K562 (cell line): ENCODE measurements at regions not wholly inside any gene's neighbourhood (a gene's known extent, or its start where the extent isn't known, plus 50 kb on each side); places are given as distances from the start of the nearest gene placed in this dataset.

ENCODE experiments used
- CEBPB ChIP-seq: fragments of 450-650 bp; IDR thresholded peaks from 2 replicates; pipeline ENCODE4 v1.6.1; 2016; ENCODE audit warnings: missing genetic modification characterization, missing compliant biosample characterization
- CREB5 ChIP-seq: fragments of 250-450 bp; sonication (Bioruptor Pico); IDR thresholded peaks from 2 replicates; pipeline ENCODE4 v1.5.0; 2020; ENCODE audit warnings: mild to moderate bottlenecking
- CTCF ChIP-seq, 3 experiments: IDR thresholded peaks in 2 of 3; conservative IDR thresholded peaks in 1 of 3; 2 replicates each; pipeline ENCODE4 v1.5.1; 2011 to 2012; ENCODE audit warnings: low read length in 3 of 3, mild to moderate bottlenecking in 3 of 3, control low read depth in 2 of 3, improper control_type of control experiment in 1 of 3, inconsistent platforms in 1 of 3, low read depth in 1 of 3, mixed read lengths in 1 of 3, moderate library complexity in 1 of 3; ENCODE audit not compliant: insufficient read depth in 2 of 3
- DPF2 ChIP-seq: fragments of 450-650 bp; IDR thresholded peaks from 2 replicates; pipeline ENCODE4 v1.6.1; 2016
- POLR2A ChIP-seq: fragments of 450-650 bp; conservative IDR thresholded peaks from 2 replicates; pipeline ENCODE4 v1.6.1; 2016
- TF ChIP-seq, protein P1 (sequence below), 2 experiments: fragments of 450-650 bp; conservative IDR thresholded peaks; 2 replicates each; pipeline ENCODE4 v1.6.1; 2017; ENCODE audit warnings: mild to moderate bottlenecking in 2 of 2, moderate library complexity in 2 of 2
- TF ChIP-seq, protein P2 (sequence below), 3 experiments: fragments of 200-800 bp in 1 of 3; sonication (Bioruptor generic) in 1 of 3; sonication (generic) in 1 of 3; formaldehyde crosslinking in 1 of 3; IDR thresholded peaks; 2 replicates each; pipeline versions ENCODE4 v1.6.1 to v1.8.0; 2016 to 2022; ENCODE audit warnings: mild to moderate bottlenecking in 2 of 3, missing compliant biosample characterization in 2 of 3, missing genetic modification characterization in 2 of 3, missing genetic modification reagents in 1 of 3

DNA sequence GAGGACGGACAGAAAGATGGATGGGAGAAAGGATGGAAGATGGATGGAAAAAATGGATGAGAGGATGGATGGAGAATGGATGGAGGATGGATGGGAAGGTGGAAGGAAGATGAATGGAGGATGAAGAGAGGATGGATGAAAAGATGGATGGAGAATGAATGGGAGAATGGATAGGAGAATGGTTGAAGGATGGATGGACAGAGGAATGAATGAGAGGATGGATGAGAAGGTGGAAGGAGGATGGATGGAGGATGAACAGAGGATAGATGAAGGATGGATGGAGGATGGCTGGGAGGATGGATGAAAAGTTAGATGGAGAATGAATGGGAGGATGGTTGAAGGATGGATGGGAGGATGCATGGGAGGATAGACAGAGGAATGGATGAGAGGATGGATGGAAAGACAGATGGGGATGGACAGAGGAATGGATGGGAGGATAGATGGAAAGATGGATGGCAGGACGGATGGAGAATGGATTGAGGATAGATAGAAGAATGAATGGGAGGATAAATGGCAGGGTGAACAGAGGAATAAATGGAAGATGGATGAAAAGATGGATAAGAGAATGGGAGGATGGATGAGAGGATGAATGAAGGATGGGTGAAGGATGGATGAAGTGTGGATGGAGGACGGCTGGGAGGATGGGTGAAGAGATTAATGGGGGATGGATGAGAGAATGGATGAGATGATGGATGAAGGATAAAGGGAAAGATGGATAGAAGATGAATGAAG, 217.7 kb upstream of the IER5L start:
- TF ChIP-seq CTCF (IDR thresholded peaks at IDR 0.05 in 2 of 3, conservative IDR thresholded peaks at IDR 0.05 in 1 of 3; ENCODE audit: insufficient read depth in 2 of 3, low read depth in 1 of 3, low read length in 3 of 3) = no peak
- TF ChIP-seq, protein P1, sequence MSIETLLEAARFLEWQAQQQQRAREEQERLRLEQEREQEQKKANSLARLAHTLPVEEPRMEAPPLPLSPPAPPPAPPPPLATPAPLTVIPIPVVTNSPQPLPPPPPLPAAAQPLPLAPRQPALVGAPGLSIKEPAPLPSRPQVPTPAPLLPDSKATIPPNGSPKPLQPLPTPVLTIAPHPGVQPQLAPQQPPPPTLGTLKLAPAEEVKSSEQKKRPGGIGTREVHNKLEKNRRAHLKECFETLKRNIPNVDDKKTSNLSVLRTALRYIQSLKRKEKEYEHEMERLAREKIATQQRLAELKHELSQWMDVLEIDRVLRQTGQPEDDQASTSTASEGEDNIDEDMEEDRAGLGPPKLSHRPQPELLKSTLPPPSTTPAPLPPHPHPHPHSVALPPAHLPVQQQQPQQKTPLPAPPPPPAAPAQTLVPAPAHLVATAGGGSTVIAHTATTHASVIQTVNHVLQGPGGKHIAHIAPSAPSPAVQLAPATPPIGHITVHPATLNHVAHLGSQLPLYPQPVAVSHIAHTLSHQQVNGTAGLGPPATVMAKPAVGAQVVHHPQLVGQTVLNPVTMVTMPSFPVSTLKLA (conservative IDR thresholded peaks at IDR 0.05) = no peak
- TF ChIP-seq DPF2 = no peak
- TF ChIP-seq CEBPB = no peak
- TF ChIP-seq, protein P2, sequence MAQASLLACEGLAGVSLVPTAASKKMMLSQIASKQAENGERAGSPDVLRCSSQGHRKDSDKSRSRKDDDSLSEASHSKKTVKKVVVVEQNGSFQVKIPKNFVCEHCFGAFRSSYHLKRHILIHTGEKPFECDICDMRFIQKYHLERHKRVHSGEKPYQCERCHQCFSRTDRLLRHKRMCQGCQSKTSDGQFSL (CRISPR knock-in tag; IDR thresholded peaks at IDR 0.05) = no peak
- TF ChIP-seq, protein P2 (tag; IDR thresholded peaks at IDR 0.05) = no peak
- no peak for TF ChIP-seq CREB5
- no peak for TF ChIP-seq POLR2A
